ENCODE measurements at regions not wholly inside any gene's neighbourhood (a gene's known extent, or its start where the extent isn't known, plus 50 kb on each side); places are given as distances from the start of the nearest gene placed in this dataset.

DNA sequence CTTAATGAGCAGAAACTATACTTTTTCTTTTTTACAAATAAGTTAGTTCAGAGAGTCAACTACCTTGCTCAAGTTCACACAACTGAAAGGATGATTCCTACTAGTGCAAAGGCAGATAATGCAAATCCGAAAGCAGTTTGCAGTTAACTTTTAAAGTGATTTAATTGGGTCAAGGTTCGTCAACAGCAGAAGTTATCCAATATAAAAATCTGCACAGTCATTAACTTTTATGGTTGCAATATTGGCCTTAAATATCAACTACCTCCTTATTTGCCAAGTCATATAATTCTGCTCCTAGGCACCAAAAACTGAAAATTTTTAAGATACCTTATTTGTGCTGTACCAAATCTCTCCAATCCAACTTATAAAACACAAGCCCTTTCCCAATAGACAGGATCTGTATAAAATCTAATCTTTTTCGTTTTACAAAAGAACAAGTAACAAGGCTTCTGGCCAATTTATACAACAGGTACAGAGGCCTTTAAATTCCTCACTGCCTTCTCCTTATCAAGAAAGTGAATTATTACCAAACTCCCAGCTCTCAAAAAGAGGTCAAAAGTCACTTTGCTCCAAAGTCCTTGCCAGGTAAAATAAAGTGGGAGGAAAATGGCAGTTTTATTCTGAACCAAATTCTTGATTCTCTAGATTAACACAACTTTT, 416.6 kb upstream of the NECTIN3 start:
- no peak overlapping the region for H3K4me3 ChIP-seq
- no peaks in the 10 kb centered on the region for H3K9me3 ChIP-seq
- H3K4me1 ChIP-seq = peaks cover 0 to 3% (median 0%) of the 10 kb centered on the region in 4 donors
- no peak for ATAC-seq (ENCODE audit: low FRiP score in 2 of 2)
- no peaks in the 10 kb centered on the region for H3K27me3 ChIP-seq
- TF ChIP-seq POLR2A (IDR thresholded peaks at IDR 0.05) (no peak), POLR2AphosphoS5 (IDR thresholded peaks at IDR 0.05) (no peak), EP300 (IDR thresholded peaks at IDR 0.05) (no peak)
- TF ChIP-seq, protein P1, sequence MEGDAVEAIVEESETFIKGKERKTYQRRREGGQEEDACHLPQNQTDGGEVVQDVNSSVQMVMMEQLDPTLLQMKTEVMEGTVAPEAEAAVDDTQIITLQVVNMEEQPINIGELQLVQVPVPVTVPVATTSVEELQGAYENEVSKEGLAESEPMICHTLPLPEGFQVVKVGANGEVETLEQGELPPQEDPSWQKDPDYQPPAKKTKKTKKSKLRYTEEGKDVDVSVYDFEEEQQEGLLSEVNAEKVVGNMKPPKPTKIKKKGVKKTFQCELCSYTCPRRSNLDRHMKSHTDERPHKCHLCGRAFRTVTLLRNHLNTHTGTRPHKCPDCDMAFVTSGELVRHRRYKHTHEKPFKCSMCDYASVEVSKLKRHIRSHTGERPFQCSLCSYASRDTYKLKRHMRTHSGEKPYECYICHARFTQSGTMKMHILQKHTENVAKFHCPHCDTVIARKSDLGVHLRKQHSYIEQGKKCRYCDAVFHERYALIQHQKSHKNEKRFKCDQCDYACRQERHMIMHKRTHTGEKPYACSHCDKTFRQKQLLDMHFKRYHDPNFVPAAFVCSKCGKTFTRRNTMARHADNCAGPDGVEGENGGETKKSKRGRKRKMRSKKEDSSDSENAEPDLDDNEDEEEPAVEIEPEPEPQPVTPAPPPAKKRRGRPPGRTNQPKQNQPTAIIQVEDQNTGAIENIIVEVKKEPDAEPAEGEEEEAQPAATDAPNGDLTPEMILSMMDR (IDR thresholded peaks at IDR 0.05) = no peak
- H3K36me3 ChIP-seq = no peaks in the 10 kb centered on the region
- DNase-seq = no peak
- H3K27ac ChIP-seq = no peak overlapping the region
- 65 to 74% methylated on average over 3 of the region's 3 CpGs for WGBS, 2 donors

DNA sequence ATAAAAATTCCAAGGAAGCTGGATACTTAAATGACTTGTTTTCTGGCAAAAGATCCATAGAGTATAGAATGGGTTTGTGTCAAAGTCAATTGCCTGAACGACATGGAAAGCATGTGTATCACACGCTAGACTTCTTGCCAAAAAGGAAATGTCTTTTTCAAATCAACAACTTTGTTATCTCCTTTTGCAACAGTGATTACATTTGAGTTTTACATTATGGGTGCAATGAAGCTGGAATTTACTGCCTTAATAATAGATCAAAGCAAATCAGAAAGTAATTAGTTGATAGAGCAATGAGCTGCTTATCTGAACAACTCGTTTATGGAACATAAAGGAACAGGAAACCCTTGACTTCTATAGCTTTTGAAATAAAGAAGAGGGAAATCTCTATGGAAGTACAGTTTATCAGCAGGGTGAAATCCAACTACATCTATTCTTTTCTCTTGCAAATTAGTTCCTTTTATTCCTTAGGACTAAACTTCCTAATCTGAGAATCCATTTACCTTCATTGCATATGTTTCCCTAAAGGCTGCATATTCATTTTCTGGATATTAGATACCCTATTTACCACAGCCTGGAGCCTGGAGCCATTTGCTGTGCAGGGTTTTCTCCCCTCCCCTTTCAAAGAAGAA, 415.1 kb upstream of the NECTIN3 start:
- no peaks in the 10 kb centered on the region for H3K27me3 ChIP-seq
- no peak for ATAC-seq (ENCODE audit: low FRiP score in 2 of 2)
- H3K36me3 ChIP-seq = no peaks in the 10 kb centered on the region
- H3K27ac ChIP-seq = no peak overlapping the region
- TF ChIP-seq, protein P1 (IDR thresholded peaks at IDR 0.05) = no peak
- TF ChIP-seq EP300 (IDR thresholded peaks at IDR 0.05) (no peak), POLR2AphosphoS5 (IDR thresholded peaks at IDR 0.05) (no peak), POLR2A (IDR thresholded peaks at IDR 0.05) (no peak)
- peaks cover 0 to 3% (median 0%) of the 10 kb centered on the region in 4 donors for H3K4me1 ChIP-seq
- DNase-seq = no peak
- WGBS, 2 donors = 10 to 14% methylated on average over 3 of the region's 3 CpGs
- H3K4me3 ChIP-seq = no peak overlapping the region
- H3K9me3 ChIP-seq = no peaks in the 10 kb centered on the region

DNA sequence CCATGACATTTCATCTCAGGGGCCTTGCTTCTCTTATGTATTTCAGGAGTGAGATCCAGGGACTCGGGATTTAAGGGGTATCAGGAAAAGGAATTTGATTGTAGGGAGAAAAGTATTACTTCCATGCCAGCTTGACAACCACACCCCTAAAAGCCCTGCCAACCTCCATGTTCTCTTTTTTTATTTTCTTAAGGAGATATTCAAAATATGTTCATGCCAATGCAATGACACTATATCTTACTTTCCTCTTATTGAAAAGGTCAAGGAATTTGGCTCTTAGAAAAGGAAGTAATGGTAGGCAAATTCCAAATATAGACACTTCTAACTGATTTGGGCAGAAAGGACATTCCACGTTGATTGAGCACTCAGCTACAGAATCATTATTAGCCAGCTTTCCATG, 407.5 kb upstream of the NECTIN3 start:
- ATAC-seq (ENCODE audit: low FRiP score in 2 of 2) (no peak), DNase-seq (no peak)
- no peak for TF ChIP-seq EP300 (IDR thresholded peaks at IDR 0.05)
- TF ChIP-seq, protein P1 (IDR thresholded peaks at IDR 0.05) = no peak
- TF ChIP-seq POLR2AphosphoS5 (IDR thresholded peaks at IDR 0.05) = no peak
- no peak for TF ChIP-seq POLR2A (IDR thresholded peaks at IDR 0.05)
- H3K27ac ChIP-seq = no peak overlapping the region
- H3K36me3 ChIP-seq = no peaks in the 10 kb centered on the region
- peaks cover 0 to 5% (median 2%) of the 10 kb centered on the region in 4 donors for H3K9me3 ChIP-seq
- no peaks in the 10 kb centered on the region for H3K27me3 ChIP-seq
- H3K4me3 ChIP-seq = no peak overlapping the region
- no peaks in the 10 kb centered on the region for H3K4me1 ChIP-seq
- 47 to 52% methylated on average over 2 of the region's 2 CpGs for WGBS, 2 donors

DNA sequence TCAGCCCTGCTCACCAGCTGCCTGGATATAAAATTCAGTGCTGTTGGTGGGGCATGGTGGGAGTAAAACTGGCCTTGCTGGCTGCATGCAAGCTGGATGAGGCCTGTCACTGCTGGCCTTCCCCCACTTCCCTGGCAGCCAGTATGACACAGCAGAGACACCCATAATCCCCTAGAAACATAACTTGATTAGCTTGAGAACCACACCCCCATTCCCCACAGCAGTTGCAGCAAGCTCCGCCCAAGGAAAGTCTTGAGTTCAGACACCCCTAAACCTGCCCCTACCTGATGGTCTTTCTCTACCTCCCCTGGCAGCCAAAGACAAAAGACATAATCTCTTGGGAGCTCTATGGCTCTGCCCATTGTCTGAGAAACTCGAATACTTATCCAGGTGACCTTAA, 405.1 kb upstream of the NECTIN3 start:
- no peak for ATAC-seq (ENCODE audit: low FRiP score in 2 of 2)
- Histone ChIP-seq H3K27me3 (no peaks in the 10 kb centered on the region), H3K27ac (no peak overlapping the region), H3K4me1 (no peaks in the 10 kb centered on the region), H3K36me3 (no peaks in the 10 kb centered on the region), H3K9me3 (peaks cover 4 to 18% (median 9%) of the 10 kb centered on the region in 4 donors), H3K4me3 (no peak overlapping the region)
- 70 to 78% methylated on average over 2 of the region's 2 CpGs for WGBS, 2 donors
- TF ChIP-seq POLR2AphosphoS5 (IDR thresholded peaks at IDR 0.05) (no peak), POLR2A (IDR thresholded peaks at IDR 0.05) (no peak)
- no peak for DNase-seq

DNA sequence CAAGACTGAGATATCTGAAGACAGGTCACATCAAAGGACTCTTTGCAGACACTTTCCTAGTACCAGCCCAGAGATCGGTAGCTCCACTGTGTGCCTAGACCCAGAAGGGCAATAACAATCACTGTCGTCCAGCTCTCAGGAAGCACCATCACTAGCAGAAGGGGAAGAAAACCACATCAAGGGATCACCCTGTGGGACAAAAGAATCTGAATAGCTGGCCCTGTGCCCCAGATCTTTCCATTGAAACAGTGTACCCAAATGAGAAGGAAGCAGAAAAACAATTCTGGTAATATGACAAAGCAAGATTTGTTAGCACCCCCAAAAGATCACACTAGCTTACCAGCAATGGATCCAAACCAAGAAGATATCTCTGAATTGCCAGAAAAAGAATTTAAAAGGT, 404.4 kb upstream of the NECTIN3 start:
- no peak for ATAC-seq (ENCODE audit: low FRiP score in 2 of 2)
- H3K27ac ChIP-seq = no peak overlapping the region
- no peak for TF ChIP-seq EP300 (IDR thresholded peaks at IDR 0.05)
- TF ChIP-seq, protein P1 (IDR thresholded peaks at IDR 0.05) = no peak
- no peak for TF ChIP-seq POLR2AphosphoS5 (IDR thresholded peaks at IDR 0.05)
- TF ChIP-seq POLR2A (IDR thresholded peaks at IDR 0.05) = no peak

More for the DNA sequence above, 404.4 kb upstream of the NECTIN3 start:
- no peaks in the 10 kb centered on the region for H3K4me1 ChIP-seq
- H3K4me3 ChIP-seq = no peak overlapping the region
- WGBS, 2 donors = 70% methylated on average over 2 of the region's 2 CpGs; no CpG with 5 or more reads in 1 of the 2 donors
- H3K27me3 ChIP-seq = no peaks in the 10 kb centered on the region
- H3K9me3 ChIP-seq = peaks cover 4 to 25% (median 9%) of the 10 kb centered on the region in 4 donors
- DNase-seq = no peak
- no peaks in the 10 kb centered on the region for H3K36me3 ChIP-seq
